Posterior cingulate gyrus (tissue), 11 donors: ENCODE measurements at regions not wholly inside any gene's neighbourhood (a gene's known extent, or its start where the extent isn't known, plus 50 kb on each side); places are given as distances from the start of the nearest gene placed in this dataset.
"Not testable (repeated sequence)": the region's sequence is repeated elsewhere in the genome, so short reads cannot be mapped to it uniquely, and the experiment has no call there.

Source experiments
- DNase-seq, 10 donors: peaks; one replicate each; pipeline versions ENCODE4 v3.0.0 to v3.0.0-alpha.2; 2020 to 2021; ENCODE audit warnings: mixed read lengths in 3 of 10
- intact Hi-C: fragments of 100-400 bp; cut with DNase I; formaldehyde crosslinking; loops from one replicate; pipeline ENCODE4 v1.15.1; 2023

DNA sequence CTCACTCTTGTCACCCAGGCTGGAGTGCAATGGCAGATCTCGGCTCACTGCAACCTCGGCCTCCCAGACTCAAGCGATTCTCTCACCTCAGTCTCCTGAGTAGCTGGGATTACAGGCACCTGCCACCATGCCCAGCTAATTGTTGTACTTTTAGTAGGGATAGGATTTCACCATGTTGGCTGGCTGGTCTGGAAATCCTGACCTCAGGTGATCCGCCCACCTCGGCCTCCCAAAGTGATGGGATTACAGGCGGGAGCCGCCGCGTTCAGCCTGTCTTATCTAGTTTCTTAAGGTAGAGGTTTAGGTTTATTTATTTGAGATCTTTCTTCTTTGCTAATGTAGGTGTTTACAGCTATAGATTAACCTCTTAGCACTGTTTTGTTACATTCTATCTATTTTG lies 708.8 kb downstream of the ZNF385D start:
- DNase-seq, result peak in 2 of 10 donors; percentile 12 to 78
- intact Hi-C loops, result no loop called here

- intact Hi-C loops, result no loop called here
- DNase-seq, result no peak
These were observed 709.4 kb downstream of the ZNF385D start for GRCh38 chr3:21041621-21042020.

DNA sequence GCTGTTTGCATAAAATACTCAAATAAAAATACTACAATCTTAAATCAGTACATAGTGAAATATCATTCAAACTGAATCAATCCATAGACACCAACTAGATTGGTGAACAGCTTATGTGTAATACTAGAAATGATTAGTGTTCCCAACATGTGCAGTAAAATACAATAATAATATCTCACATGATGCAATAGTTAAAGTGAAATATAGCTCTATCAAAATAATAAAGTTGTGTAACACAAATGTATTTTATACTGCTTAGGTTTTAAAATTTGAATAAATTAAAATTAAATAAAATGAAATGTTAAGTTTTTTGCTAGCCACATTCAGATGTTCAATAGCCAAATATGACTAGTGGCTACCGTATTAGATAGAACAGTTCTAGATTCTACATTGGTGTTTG lies 714.1 kb downstream of the ZNF385D start:
- DNase-seq, result no peak
- intact Hi-C loops, result no loop called here

GRCh38 chr3:21028412-21028811 lies 722.6 kb downstream of the ZNF385D start:
- intact Hi-C loops, result no loop called here

DNA sequence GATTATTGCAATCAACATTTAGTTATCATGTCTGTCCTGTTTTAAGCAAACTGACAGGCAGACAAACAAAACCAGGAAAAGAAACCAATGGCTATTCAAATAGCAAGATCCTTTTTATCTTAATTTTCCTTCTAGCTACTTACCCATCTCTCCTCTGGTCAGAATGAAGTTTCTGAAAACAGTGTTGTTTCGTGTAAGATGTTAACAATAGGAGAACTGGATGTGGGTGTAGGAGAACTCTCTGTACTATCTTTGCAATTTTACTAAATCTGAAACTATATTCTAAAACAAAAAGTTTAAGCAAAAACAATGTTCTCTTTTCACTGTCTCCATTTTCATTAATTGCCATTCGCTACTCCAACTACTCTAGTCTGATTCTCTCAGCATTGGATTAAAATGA lies 726.4 kb downstream of the ZNF385D start:
- DNase-seq, result no peak
- intact Hi-C loops, result no loop called here

More at GRCh38 chr3:21028412-21028811, 722.6 kb downstream of the ZNF385D start:
- DNase-seq, result no peak

DNA sequence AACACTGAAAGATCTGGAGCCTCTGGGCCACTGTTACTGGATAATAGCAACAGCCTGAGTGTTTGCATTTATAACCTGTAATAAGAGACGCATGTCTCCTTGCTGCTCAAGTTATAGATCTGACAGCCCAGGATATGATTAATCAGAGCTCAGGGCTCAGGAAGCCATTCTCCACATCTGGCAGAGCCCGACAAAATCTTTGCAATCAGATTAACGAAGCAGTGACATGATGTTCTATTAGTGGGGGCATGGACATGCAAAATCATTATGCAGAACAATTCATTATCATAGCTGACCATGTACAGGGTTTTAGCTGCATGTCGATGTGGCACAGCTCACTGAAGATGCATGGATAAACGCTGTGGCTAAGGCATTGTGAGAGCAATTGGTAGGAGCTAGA lies 730.3 kb downstream of the ZNF385D start:
- no peak for DNase-seq
- intact Hi-C loops, result no loop called here

DNA sequence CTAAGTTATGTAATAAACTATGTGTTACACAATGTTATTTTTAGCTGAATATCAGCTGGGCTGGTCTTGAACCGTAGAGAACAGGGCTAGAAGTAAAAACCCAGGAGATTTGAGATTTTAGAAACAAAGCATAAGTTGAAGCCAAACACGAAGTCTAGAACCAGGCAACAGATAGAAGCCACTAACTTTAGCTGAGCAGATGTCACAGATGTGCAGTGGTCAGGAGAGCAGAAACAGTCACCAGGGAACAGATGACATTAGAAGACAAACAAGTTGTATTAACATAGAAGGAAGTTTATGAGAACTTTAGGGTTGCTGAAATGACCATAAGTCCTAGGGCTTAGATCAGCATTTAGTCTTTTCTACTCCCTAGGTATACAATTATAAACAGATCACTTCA lies 731.0 kb downstream of the ZNF385D start:
- intact Hi-C loops, result no loop called here
- no peak for DNase-seq

GRCh38 chr3:21017115-21017852 lies 733.7 kb downstream of the ZNF385D start:
- intact Hi-C loops, result no loop called here

GRCh38 chr3:21013566-21013965 lies 737.4 kb downstream of the ZNF385D start:
- intact Hi-C loops, result no loop called here
- DNase-seq, result no peak

More at GRCh38 chr3:21017115-21017852, 733.7 kb downstream of the ZNF385D start:
- DNase-seq, result no peak

GRCh38 chr3:20999661-21000060 lies 751.3 kb downstream of the ZNF385D start:
- no peak for DNase-seq
- intact Hi-C loops, result no loop called here

DNA sequence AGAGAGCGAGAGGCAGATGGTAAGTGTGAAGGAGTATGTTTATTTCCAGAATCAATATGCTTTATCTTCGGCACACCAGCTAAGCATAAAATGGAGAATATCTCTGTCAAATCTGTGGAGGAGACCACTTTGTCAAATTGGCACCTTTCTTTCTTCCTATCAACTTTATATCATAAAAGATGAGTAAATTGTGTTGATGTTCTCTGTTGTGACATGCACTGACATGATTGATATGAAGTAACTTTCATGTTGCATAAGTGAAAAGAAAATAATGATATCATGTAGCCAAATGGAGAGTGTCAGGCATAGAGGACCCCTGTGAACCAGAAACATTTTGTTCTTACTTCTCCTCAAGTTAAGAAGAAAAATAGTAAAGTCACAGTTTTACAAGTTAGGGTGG lies 753.8 kb downstream of the ZNF385D start:
- intact Hi-C loops, result no loop called here
- DNase-seq, result no peak

- intact Hi-C loops, result no loop called here
- DNase-seq, result no peak
These were observed 760.1 kb downstream of the ZNF385D start for GRCh38 chr3:20990896-20991295.

- DNase-seq, intact Hi-C loops: not testable (repeated sequence)
These were observed 761.4 kb downstream of the ZNF385D start for GRCh38 chr3:20989653-20990052.

DNA sequence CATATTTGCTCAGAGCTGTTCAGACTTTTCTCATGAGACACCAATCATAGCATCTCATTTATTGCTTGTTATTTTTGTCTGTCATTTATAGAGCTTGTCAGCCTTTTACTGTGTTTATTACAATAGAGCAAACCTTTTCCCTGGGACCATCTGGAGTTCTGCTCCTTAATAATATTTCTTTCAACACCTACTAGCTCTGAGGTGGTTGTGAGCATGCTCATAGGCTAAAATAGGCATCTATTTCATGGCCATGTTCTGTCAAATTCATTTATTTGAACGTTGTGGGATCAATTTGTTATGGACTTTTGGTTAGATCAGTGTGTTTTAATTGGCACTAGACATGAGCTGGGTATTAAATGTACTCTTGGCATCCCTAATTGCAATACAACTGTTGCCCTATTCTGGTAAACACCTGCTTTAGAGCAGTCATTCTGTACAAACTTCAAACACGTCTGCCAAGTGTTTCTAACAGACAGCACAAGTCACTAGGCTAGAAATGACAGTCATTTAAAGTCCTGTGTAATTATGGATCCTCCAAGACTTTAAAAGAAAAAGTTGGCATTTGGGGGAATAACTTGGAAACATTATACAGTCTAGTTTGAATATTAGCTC lies 766.3 kb downstream of the ZNF385D start:
- DNase-seq, result no peak
- intact Hi-C loops, result no loop called here

GRCh38 chr3:20975188-20975651 lies 775.8 kb downstream of the ZNF385D start:
- intact Hi-C loops, result no loop called here
- no peak for DNase-seq

DNA sequence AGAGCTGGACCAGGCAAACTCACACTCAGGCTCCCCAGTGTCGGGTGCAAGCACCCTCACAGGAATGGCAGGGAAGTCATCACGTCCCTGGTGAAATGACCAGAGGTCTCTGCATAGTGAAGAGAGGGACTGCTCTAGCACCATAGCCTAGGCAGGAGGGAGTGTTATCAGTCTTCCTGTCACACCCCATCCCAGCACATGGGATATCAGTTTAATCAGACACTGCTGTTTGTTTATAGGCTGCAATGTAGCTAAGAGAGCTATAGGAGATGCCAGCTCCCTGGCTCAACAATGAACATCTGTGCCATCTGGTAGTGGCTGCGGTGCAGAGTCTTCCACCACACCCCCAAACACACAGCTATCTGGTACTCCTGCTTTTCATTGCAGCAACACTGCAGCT lies 776.6 kb downstream of the ZNF385D start:
- intact Hi-C loops, result no loop called here
- DNase-seq, result peak in 1 of 10 donors; percentile 64

GRCh38 chr3:20970807-20971206 lies 780.2 kb downstream of the ZNF385D start:
- DNase-seq, intact Hi-C loops: not testable (repeated sequence)

DNA sequence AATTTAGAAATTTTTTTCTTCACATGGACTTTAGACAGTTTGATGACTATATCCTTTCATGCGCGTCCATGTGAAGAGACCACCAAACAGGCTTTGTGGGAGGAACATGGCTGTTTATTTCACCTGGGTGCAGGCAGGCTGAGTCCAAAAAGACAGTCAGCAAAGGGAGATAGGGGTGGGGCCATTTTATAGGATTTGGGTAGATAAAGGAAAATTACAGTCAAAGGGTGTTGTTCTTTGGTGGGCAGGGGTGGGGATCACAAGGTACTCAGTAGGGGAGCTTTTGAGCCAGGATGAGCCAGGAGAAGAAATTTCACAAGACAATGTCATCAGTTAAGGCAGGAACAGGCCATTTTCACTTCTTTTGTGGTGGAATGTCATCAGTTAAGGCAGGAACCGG lies 781.5 kb upstream of the SGO1 start:
- intact Hi-C loops, DNase-seq: not testable (repeated sequence)

DNA sequence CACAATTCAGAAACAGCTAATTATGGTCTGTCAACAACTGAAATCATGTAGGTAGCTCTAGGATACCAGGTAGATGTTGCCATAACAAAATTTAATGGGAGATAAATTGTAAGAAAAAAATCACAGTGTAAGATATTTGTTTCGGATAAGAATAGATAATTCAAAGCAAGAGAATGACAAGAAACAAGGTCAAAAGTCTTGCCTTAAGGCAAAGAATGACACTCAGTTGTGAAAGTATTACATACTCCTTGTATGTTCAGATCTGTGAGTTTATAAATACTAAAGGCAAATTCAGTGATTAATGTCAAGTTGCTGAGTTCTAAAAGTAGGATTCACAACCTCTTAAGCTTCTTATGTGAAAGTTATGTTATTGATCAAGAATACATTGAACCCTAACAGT lies 772.2 kb upstream of the SGO1 start:
- intact Hi-C loops, result no loop called here
- no peak for DNase-seq

GRCh38 chr3:20945892-20946291 lies 759.9 kb upstream of the SGO1 start:
- intact Hi-C loops, result no loop called here
- DNase-seq, result no peak

GRCh38 chr3:20935791-20936190 lies 749.8 kb upstream of the SGO1 start:
- intact Hi-C loops, result no loop called here
- DNase-seq, result no peak

DNA sequence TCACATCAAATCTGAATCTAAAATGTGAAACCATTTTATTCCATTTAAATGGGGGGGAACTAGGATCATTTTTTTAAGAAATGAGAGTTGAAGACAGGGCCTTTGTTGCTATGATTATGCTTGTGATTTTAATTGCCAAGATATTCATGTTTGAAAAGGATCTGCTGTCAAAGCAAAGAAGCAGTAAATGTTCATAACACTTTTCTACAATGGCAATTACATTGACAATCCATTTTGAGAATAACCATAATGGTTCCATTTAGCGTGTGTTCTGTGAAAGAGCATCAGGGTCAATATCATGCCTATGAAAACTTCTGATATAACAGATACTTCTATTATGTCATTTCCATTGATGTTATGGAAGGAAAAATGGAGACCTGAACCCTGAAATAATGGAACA lies 745.8 kb upstream of the SGO1 start:
- no peak for DNase-seq
- intact Hi-C loops, result no loop called here
